Testis (tissue), 2 donors: ENCODE measurements at regions not wholly inside any gene's neighbourhood (a gene's known extent, or its start where the extent isn't known, plus 50 kb on each side); places are given as distances from the start of the nearest gene placed in this dataset.
"Not testable (repeated sequence)": the region's sequence is repeated elsewhere in the genome, so short reads cannot be mapped to it uniquely, and the experiment has no call there.

Experiments used
- DNase-seq: peaks from one replicate; pipeline ENCODE4 v3.0.0-alpha.2; 2019
- H3K27ac ChIP-seq, 2 donors: fragments of 200-600 bp; sonication (generic); one replicate each; pipeline ENCODE4 v1.5.1; 2019
- H3K27me3 ChIP-seq: fragments of 200-600 bp; sonication (generic); one replicate; pipeline ENCODE4 v1.5.1; 2019
- H3K36me3 ChIP-seq: fragments of 200-600 bp; sonication (generic); one replicate; pipeline ENCODE4 v1.5.1; 2017; ENCODE audit warnings: low read depth; ENCODE audit errors: missing control alignments
- H3K4me1 ChIP-seq: fragments of 200-600 bp; sonication (generic); one replicate; pipeline ENCODE4 v1.5.1; 2019
- H3K4me3 ChIP-seq, 2 donors: fragments of 200-600 bp; sonication (generic); one replicate each; pipeline ENCODE4 v1.5.1; 2017 to 2019
- H3K9me3 ChIP-seq: fragments of 200-600 bp; sonication (generic); one replicate; pipeline ENCODE4 v1.5.1; 2017
- CTCF ChIP-seq, 3 experiments: fragments of 450-650 bp in 2 of 3; fragments of 200-600 bp in 1 of 3; sonication (generic) in 1 of 3; IDR thresholded peaks; one replicate each; pipeline ENCODE4 v1.5.1; 2016 to 2019; ENCODE audit warnings: antibody characterized with exemption in 3 of 3, mild to moderate bottlenecking in 2 of 3, moderate library complexity in 1 of 3
- POLR2A ChIP-seq: fragments of 450-650 bp; IDR thresholded peaks from one replicate; pipeline ENCODE4 v1.6.1; 2017; ENCODE audit warnings: antibody characterized with exemption, mild to moderate bottlenecking, moderate library complexity
- WGBS, 2 donors: methylation state at CpG; one replicate each; pipeline ENCODE4 v1.1.5; 2018; 5-methylcytosine and 5-hydroxymethylcytosine counted together
- intact Hi-C: fragments of 100-400 bp; cut with DNase I; formaldehyde crosslinking; loops from one replicate; pipeline ENCODE4 v1.15.1; 2023; ENCODE audit warnings: low total_unique reads

- DNase-seq: no peak
- Histone ChIP-seq H3K36me3 (no peaks in the 10 kb centered on the region), H3K4me3 (no peak overlapping the region), H3K27ac (no peak overlapping the region), H3K9me3 (no peaks in the 10 kb centered on the region), H3K27me3 (no peaks in the 10 kb centered on the region), H3K4me1 (no peaks in the 10 kb centered on the region)
- intact Hi-C loops: no loop called here
- 65 to 72% methylated on average over 7 of the region's 7 CpGs for WGBS, 2 donors
- no peak for TF ChIP-seq CTCF (IDR thresholded peaks at IDR 0.05)
- TF ChIP-seq POLR2A: no peak
These were observed 775.8 kb downstream of the ZPLD1 start for GRCh38 chr3:103210583-103210982.

GRCh38 chr3:103218146-103218545 lies 783.3 kb downstream of the ZPLD1 start:
- no peaks in the 10 kb centered on the region for H3K4me1 ChIP-seq
- 39 to 47% methylated on average over 1 of the region's 1 CpG for WGBS, 2 donors
- no peaks in the 10 kb centered on the region for H3K27me3 ChIP-seq
- H3K9me3 ChIP-seq: no peaks in the 10 kb centered on the region
- no peak overlapping the region for H3K4me3 ChIP-seq
- TF ChIP-seq POLR2A (no peak), CTCF (IDR thresholded peaks at IDR 0.05) (no peak)
- H3K27ac ChIP-seq: no peak overlapping the region
- DNase-seq: no peak
- H3K36me3 ChIP-seq: no peaks in the 10 kb centered on the region
- intact Hi-C loops: no loop called here

- no peaks in the 10 kb centered on the region for H3K36me3 ChIP-seq
- TF ChIP-seq CTCF (IDR thresholded peaks at IDR 0.05): no peak
- TF ChIP-seq POLR2A: no peak
- no peak overlapping the region for H3K4me3 ChIP-seq
- DNase-seq: no peak
- no peak overlapping the region for H3K27ac ChIP-seq
- WGBS, 2 donors: 87 to 94% methylated on average over 1 of the region's 1 CpG
- H3K27me3 ChIP-seq: no peaks in the 10 kb centered on the region
- intact Hi-C loops: no loop called here
- no peaks in the 10 kb centered on the region for H3K4me1 ChIP-seq
- no peaks in the 10 kb centered on the region for H3K9me3 ChIP-seq
These were observed 784.0 kb downstream of the ZPLD1 start for GRCh38 chr3:103218793-103219192.

DNA sequence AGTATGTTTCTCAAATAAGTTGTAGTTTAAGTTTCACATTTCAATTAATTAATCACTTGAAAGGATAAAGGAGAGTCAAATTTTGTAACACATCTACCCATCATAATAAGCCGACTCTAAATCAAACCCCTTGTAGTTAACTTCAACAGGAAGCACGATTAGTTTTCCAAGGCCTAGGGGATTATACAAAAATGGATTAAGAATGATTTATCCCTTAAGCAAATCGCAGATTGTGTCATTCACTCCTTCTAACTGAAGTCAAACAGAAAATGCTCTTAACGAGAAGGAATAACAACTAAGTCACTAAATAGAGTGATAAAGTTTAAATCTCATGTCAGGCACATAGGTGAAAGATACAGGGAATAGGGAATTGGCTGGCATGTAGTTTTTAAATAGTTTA lies 792.8 kb downstream of the ZPLD1 start:
- Histone ChIP-seq H3K4me1 (no peaks in the 10 kb centered on the region), H3K27ac (no peak overlapping the region), H3K9me3 (no peaks in the 10 kb centered on the region), H3K36me3 (no peaks in the 10 kb centered on the region), H3K4me3 (no peak overlapping the region), H3K27me3 (no peaks in the 10 kb centered on the region)
- intact Hi-C loops: no loop called here
- no peak for TF ChIP-seq POLR2A
- TF ChIP-seq CTCF (IDR thresholded peaks at IDR 0.05): no peak
- DNase-seq: no peak
- WGBS, 2 donors: 41 to 47% methylated on average over 4 of the region's 4 CpGs

GRCh38 chr3:103247459-103247858 lies 812.6 kb downstream of the ZPLD1 start:
- Histone ChIP-seq H3K27me3 (no peaks in the 10 kb centered on the region), H3K9me3 (no peaks in the 10 kb centered on the region), H3K27ac (no peak overlapping the region), H3K36me3 (no peaks in the 10 kb centered on the region), H3K4me3 (no peak overlapping the region), H3K4me1 (no peaks in the 10 kb centered on the region)
- TF ChIP-seq CTCF (IDR thresholded peaks at IDR 0.05) (no peak), POLR2A (no peak)
- no peak for DNase-seq
- intact Hi-C loops: no loop called here

DNA sequence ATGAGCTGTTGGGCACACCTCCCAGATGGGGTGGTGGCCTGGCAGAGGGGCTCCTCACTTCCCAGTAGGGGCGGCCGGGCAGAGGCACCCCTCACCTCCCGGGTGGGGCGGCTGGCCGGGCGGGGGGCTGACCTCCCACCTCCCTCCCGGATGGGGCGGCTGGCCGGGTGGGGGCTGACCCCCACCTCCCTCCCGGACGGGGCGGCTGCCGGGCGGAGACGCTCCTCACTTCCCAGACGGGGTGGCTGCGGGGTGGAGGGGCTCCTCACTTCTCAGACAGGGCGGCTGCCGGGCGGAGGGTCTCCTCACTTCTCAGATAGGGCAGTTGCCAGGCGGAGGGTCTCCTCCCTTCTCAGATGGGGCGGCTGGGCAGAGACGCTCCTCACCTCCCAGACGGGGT lies 820.0 kb downstream of the ZPLD1 start:
- H3K27me3 ChIP-seq, H3K4me1 ChIP-seq, H3K36me3 ChIP-seq, DNase-seq, H3K9me3 ChIP-seq, H3K27ac ChIP-seq, H3K4me3 ChIP-seq, intact Hi-C loops: not testable (repeated sequence)
- 99% methylated on average over 17 of the region's 24 CpGs; no CpG with 5 or more reads in 1 of the 2 donors for WGBS, 2 donors
